Stimulated activated CD4-positive, alpha-beta T cell treated with anti-CD3 and anti-CD28 coated beads, Interleukin-2, amount 100 ng/mL, for 4 hours (primary cell): ENCODE measurements at regions not wholly inside any gene's neighbourhood (a gene's known extent, or its start where the extent isn't known, plus 50 kb on each side); places are given as distances from the start of the nearest gene placed in this dataset.
"Not testable (repeated sequence)": the region's sequence is repeated elsewhere in the genome, so short reads cannot be mapped to it uniquely, and the experiment has no call there.

Experiments used
- DNase-seq: peaks from one replicate; pipeline ENCODE4 v3.0.0-alpha.2; 2020; ENCODE audit warnings: low read depth

- DNase-seq: peak; percentile 96
Measured at GRCh38 chr7:149714081-149714909, 59.1 kb downstream of the ZNF467 start.

- no peak for DNase-seq
Measured at GRCh38 chr7:149713731-149714068, 59.7 kb downstream of the ZNF467 start.

GRCh38 chr7:149713061-149713730, 60.2 kb downstream of the ZNF467 start:
- no peak for DNase-seq

- no peak for DNase-seq
Measured at GRCh38 chr7:149708026-149708425, 65.4 kb downstream of the ZNF467 start.

- DNase-seq: no peak
Measured at GRCh38 chr7:149707448-149707886, 65.9 kb downstream of the ZNF467 start.

GRCh38 chr7:149706398-149706797, 67.0 kb downstream of the ZNF467 start:
- DNase-seq: no peak

- no peak for DNase-seq
Measured at GRCh38 chr7:149704507-149704906, 68.9 kb downstream of the ZNF467 start.

- no peak for DNase-seq
Measured at GRCh38 chr7:149703044-149703650, 70.2 kb downstream of the ZNF467 start.

GRCh38 chr7:149701495-149702240, 71.7 kb downstream of the ZNF467 start:
- DNase-seq: no peak

GRCh38 chr7:149697767-149698166, 75.6 kb downstream of the ZNF467 start:
- not testable (repeated sequence) for DNase-seq

- DNase-seq: no peak
Measured at GRCh38 chr7:149696280-149696679, 77.1 kb downstream of the ZNF467 start.

- no peak for DNase-seq
Measured at GRCh38 chr7:149692557-149692982, 80.8 kb downstream of the ZNF467 start.

GRCh38 chr7:149692056-149692455, 81.3 kb downstream of the ZNF467 start:
- DNase-seq: no peak

GRCh38 chr7:149690688-149691446, 82.5 kb downstream of the ZNF467 start:
- no peak for DNase-seq

- no peak for DNase-seq
Measured at GRCh38 chr7:149689291-149689721, 84.1 kb downstream of the ZNF467 start.

GRCh38 chr7:149688836-149689235, 84.6 kb downstream of the ZNF467 start:
- DNase-seq: no peak

GRCh38 chr7:149687820-149688219, 85.6 kb downstream of the ZNF467 start:
- DNase-seq: not testable (repeated sequence)

GRCh38 chr7:149686449-149686848, 86.9 kb downstream of the ZNF467 start:
- DNase-seq: no peak

- DNase-seq: no peak
Measured at GRCh38 chr7:149686011-149686410, 87.4 kb downstream of the ZNF467 start.

GRCh38 chr7:149685455-149685854, 87.9 kb downstream of the ZNF467 start:
- DNase-seq: no peak

- no peak for DNase-seq
Measured at GRCh38 chr7:149683898-149684297, 89.5 kb downstream of the ZNF467 start.
